ENCODE measurements at regions not wholly inside any gene's neighbourhood (a gene's known extent, or its start where the extent isn't known, plus 50 kb on each side); places are given as distances from the start of the nearest gene placed in this dataset.

GRCh38 chr13:29901710-29902631, 51.6 kb upstream of the UBL3 start:
- TF ChIP-seq EP300 (IDR thresholded peaks at IDR 0.05; ENCODE audit: borderline replicate concordance) (peak; percentile 26; the same call in 1 of the 2 replicates), FOXM1 (IDR thresholded peaks at IDR 0.05; ENCODE audit: borderline replicate concordance, low read depth) (peak; percentile 34; the same call in 1 of the 2 replicates), CEBPB (IDR thresholded peaks at IDR 0.05) (no peak), TEAD4 (IDR thresholded peaks at IDR 0.05) (peak; percentile 81), TAF1 (IDR thresholded peaks at IDR 0.05; ENCODE audit: low read depth) (no peak), USF1 (IDR thresholded peaks at IDR 0.05) (no peak), NFIC (IDR thresholded peaks at IDR 0.05) (peak; percentile 85), TCF12 (IDR thresholded peaks at IDR 0.05; ENCODE audit: low read depth) (peak; percentile 64), RAD21 (IDR thresholded peaks at IDR 0.05; ENCODE audit: low read depth) (0 out of 2 replicates have a peak, but pooled peaks have one; percentile 4)
- TF ChIP-seq, protein P1, sequence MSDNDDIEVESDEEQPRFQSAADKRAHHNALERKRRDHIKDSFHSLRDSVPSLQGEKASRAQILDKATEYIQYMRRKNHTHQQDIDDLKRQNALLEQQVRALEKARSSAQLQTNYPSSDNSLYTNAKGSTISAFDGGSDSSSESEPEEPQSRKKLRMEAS (IDR thresholded peaks at IDR 0.05) = no peak

Measured in Ishikawa (cell line).